Sigmoid colon (tissue), 4 donors: ENCODE measurements at regions not wholly inside any gene's neighbourhood (a gene's known extent, or its start where the extent isn't known, plus 50 kb on each side); places are given as distances from the start of the nearest gene placed in this dataset.

Source experiments
- CTCF ChIP-seq, 4 experiments: fragments of 450-650 bp in 3 of 4; fragments of 200-600 bp in 1 of 4; IDR thresholded peaks; one replicate each; pipeline ENCODE4 v1.5.1; 2016 to 2019; ENCODE audit warnings: antibody characterized with exemption in 4 of 4, mild to moderate bottlenecking in 3 of 4, moderate library complexity in 2 of 4
- EP300 ChIP-seq, 4 donors: sonication (generic); formaldehyde crosslinking; IDR thresholded peaks; one replicate each; pipeline ENCODE4 v1.6.1; 2017; ENCODE audit warnings: antibody characterized with exemption in 4 of 4
- POLR2A ChIP-seq, 2 donors: fragments of 450-650 bp; IDR thresholded peaks; one replicate each; pipeline ENCODE4 v1.6.1; 2016; ENCODE audit warnings: antibody characterized with exemption in 2 of 2, mild to moderate bottlenecking in 2 of 2, moderate library complexity in 2 of 2
- POLR2AphosphoS5 ChIP-seq, 4 donors: sonication (generic); formaldehyde crosslinking; IDR thresholded peaks; one replicate each; pipeline ENCODE4 v1.6.1; 2017; ENCODE audit warnings: antibody characterized with exemption in 4 of 4

GRCh38 chr5:166860426-166860825, 1431.0 kb upstream of the WWC1 start:
- TF ChIP-seq CTCF (IDR thresholded peaks at IDR 0.05) (no peak), POLR2AphosphoS5 (IDR thresholded peaks at IDR 0.05) (no peak), POLR2A (IDR thresholded peaks at IDR 0.05) (no peak), EP300 (IDR thresholded peaks at IDR 0.05) (no peak)
